Thyroid gland (tissue), 4 donors: ENCODE measurements at regions not wholly inside any gene's neighbourhood (a gene's known extent, or its start where the extent isn't known, plus 50 kb on each side); places are given as distances from the start of the nearest gene placed in this dataset.

Experiments used
- POLR2A ChIP-seq, 2 donors: fragments of 450-650 bp; IDR thresholded peaks; one replicate each; pipeline ENCODE4 v1.6.1; 2017; ENCODE audit warnings: antibody characterized with exemption in 2 of 2, mild to moderate bottlenecking in 2 of 2, moderate library complexity in 1 of 2
- TF ChIP-seq, protein P1 (sequence below), 6 experiments: fragments of 200-600 bp in 3 of 6; fragments of 450-650 bp in 3 of 6; sonication (generic) in 3 of 6; IDR thresholded peaks; one replicate each; pipeline ENCODE4 v1.5.1; 2016 to 2019; ENCODE audit warnings: antibody characterized with exemption in 6 of 6, mild to moderate bottlenecking in 2 of 6, inconsistent platforms in 1 of 6, moderate library complexity in 1 of 6

DNA sequence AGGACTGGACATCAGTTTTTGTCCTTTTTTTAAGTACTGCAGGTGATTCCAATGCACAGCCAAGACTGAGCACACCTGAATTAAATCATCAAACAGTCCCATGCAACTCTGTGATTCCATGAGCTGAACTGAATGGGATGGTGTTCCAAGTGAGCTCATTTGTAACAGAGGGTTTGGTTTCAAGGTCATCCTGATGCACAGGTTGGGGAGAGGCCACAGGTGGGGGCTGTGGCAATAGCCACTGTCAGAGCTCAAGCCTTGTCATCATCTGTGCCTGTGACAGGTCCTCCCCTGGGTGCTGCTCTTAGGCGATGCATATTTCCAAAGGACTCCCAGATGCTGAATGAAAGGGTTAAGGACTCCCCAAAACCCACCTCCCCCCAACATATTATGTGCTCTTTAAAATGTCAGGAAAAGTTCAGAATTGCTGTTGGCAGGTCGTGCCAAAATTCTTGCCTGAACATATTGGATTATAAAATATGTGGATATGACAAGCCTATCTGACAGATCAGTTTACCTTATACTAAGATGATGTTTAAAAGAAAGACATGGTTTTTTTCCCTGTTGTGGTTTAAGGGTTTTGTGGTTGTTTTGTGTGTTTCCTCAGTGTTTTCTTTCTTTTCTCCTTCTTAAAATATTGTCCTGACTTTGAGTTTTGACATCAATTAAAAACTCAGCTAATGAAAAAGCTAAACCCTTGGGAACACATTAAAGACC, 263.5 kb upstream of the SIX2 start:
- TF ChIP-seq, protein P1, sequence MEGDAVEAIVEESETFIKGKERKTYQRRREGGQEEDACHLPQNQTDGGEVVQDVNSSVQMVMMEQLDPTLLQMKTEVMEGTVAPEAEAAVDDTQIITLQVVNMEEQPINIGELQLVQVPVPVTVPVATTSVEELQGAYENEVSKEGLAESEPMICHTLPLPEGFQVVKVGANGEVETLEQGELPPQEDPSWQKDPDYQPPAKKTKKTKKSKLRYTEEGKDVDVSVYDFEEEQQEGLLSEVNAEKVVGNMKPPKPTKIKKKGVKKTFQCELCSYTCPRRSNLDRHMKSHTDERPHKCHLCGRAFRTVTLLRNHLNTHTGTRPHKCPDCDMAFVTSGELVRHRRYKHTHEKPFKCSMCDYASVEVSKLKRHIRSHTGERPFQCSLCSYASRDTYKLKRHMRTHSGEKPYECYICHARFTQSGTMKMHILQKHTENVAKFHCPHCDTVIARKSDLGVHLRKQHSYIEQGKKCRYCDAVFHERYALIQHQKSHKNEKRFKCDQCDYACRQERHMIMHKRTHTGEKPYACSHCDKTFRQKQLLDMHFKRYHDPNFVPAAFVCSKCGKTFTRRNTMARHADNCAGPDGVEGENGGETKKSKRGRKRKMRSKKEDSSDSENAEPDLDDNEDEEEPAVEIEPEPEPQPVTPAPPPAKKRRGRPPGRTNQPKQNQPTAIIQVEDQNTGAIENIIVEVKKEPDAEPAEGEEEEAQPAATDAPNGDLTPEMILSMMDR (IDR thresholded peaks at IDR 0.05) = no peak
- TF ChIP-seq POLR2A (IDR thresholded peaks at IDR 0.05) = no peak
